ENCODE measurements at regions not wholly inside any gene's neighbourhood (a gene's known extent, or its start where the extent isn't known, plus 50 kb on each side); places are given as distances from the start of the nearest gene placed in this dataset.

DNA sequence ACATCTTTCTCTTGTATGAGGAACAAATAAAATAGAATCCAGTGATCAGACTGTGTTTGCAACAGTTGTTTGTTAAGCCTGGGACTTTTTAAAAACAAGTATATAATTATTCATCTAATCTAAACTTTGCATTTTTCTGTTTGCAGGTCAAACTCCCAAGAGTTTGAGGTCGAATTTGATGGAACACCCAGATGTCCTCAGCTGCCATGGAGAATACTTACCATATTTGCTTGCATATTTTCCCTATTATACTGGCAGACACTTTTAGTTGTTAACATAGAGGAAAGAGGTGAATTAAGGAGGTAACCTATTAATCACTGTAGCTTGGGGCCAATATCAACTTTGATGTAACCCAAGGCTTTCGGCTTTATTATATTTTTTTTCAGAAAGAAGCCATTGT, 401.5 kb upstream of the DIPK2B start:
- H3K9me3 ChIP-seq (ENCODE audit: low read length) = no peaks in the 10 kb centered on the region
- no peak overlapping the region for H3K27ac ChIP-seq (ENCODE audit: low read depth, low read length, poor library complexity, severe bottlenecking)
- H3K9me2 ChIP-seq (ENCODE audit: low read depth, low read length) = no peaks in the 10 kb centered on the region
- H3K9ac ChIP-seq (ENCODE audit: low read length) = no peak overlapping the region
- no peaks in the 10 kb centered on the region for H3F3A ChIP-seq (ENCODE audit: insufficient read depth, low read length)
- TF ChIP-seq, protein P1, sequence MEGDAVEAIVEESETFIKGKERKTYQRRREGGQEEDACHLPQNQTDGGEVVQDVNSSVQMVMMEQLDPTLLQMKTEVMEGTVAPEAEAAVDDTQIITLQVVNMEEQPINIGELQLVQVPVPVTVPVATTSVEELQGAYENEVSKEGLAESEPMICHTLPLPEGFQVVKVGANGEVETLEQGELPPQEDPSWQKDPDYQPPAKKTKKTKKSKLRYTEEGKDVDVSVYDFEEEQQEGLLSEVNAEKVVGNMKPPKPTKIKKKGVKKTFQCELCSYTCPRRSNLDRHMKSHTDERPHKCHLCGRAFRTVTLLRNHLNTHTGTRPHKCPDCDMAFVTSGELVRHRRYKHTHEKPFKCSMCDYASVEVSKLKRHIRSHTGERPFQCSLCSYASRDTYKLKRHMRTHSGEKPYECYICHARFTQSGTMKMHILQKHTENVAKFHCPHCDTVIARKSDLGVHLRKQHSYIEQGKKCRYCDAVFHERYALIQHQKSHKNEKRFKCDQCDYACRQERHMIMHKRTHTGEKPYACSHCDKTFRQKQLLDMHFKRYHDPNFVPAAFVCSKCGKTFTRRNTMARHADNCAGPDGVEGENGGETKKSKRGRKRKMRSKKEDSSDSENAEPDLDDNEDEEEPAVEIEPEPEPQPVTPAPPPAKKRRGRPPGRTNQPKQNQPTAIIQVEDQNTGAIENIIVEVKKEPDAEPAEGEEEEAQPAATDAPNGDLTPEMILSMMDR (IDR thresholded peaks at IDR 0.05; ENCODE audit: low read length) = no peak
- no peak for TF ChIP-seq EZH2 (IDR thresholded peaks at IDR 0.05; ENCODE audit: borderline replicate concordance, low read length)
- no peaks in the 10 kb centered on the region for H3K4me1 ChIP-seq (ENCODE audit: insufficient read depth, low read length, severe bottlenecking)
- no peaks in the 10 kb centered on the region for H4K20me1 ChIP-seq (ENCODE audit: insufficient read depth, low read length)
- no peak overlapping the region for H2AFZ ChIP-seq (ENCODE audit: low read length)
- no peak overlapping the region for H3K4me3 ChIP-seq (ENCODE audit: low read depth, low read length, poor library complexity, severe bottlenecking)
- H3K4me2 ChIP-seq (ENCODE audit: low read length) = no peak overlapping the region
- no peaks in the 10 kb centered on the region for H3K27me3 ChIP-seq (ENCODE audit: insufficient read depth, low read length)
- H3K36me3 ChIP-seq (ENCODE audit: insufficient read depth, low read length) = no peaks in the 10 kb centered on the region
- no peaks in the 10 kb centered on the region for H3K79me2 ChIP-seq (ENCODE audit: insufficient read depth, low read length)

DNA sequence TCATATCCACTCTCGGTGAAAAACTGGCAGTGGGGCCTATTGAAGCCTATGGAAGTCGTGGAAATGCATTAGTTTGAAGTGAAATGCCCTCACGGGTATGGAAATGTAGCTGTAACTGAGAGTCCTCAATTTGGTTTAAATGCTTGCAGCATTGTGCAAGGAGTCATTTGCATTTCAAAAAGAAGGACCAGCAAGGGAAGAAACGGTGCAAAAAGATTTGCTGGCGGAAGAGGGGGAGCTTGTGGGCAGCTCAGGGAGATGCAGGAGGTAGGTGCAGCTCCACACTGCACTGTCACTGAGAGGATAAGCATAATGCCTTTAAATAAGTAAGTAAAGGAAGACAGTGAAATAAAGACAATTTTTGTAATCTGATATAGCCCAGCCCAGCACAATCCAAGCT, 400.4 kb upstream of the DIPK2B start:
- Histone ChIP-seq H3K4me1 (ENCODE audit: insufficient read depth, low read length, severe bottlenecking) (no peaks in the 10 kb centered on the region), H3K27ac (ENCODE audit: low read depth, low read length, poor library complexity, severe bottlenecking) (no peak overlapping the region), H2AFZ (ENCODE audit: low read length) (no peak overlapping the region), H3K9ac (ENCODE audit: low read length) (no peak overlapping the region), H3K4me2 (ENCODE audit: low read length) (no peak overlapping the region), H4K20me1 (ENCODE audit: insufficient read depth, low read length) (no peaks in the 10 kb centered on the region), H3K79me2 (ENCODE audit: insufficient read depth, low read length) (no peaks in the 10 kb centered on the region), H3K9me2 (ENCODE audit: low read depth, low read length) (no peaks in the 10 kb centered on the region), H3K9me3 (ENCODE audit: low read length) (no peaks in the 10 kb centered on the region), H3K36me3 (ENCODE audit: insufficient read depth, low read length) (no peaks in the 10 kb centered on the region), H3F3A (ENCODE audit: insufficient read depth, low read length) (no peaks in the 10 kb centered on the region), H3K27me3 (ENCODE audit: insufficient read depth, low read length) (no peaks in the 10 kb centered on the region), H3K4me3 (ENCODE audit: low read depth, low read length, poor library complexity, severe bottlenecking) (no peak overlapping the region)
- no peak for TF ChIP-seq EZH2 (IDR thresholded peaks at IDR 0.05; ENCODE audit: borderline replicate concordance, low read length)

DNA sequence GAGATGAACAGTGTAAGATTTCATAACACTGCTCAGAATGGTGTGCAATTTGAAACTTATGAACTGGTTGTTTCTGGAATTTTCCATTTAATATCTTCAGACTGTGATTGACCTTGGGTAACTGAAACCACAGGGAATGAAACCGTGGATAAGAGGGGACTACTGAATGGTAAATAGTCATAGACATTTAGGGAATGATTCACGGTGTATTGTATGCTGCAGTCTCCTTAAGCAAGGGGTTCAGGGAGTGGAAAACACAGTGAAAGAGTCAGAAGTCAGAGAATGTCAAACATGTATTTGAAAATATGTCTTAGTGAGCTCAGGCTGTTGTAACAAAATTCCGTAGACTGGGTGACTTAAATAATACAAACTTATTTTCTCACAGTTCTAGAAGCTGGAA, 398.2 kb upstream of the DIPK2B start:
- Histone ChIP-seq H3K27me3 (ENCODE audit: insufficient read depth, low read length) (no peaks in the 10 kb centered on the region), H3K9me3 (ENCODE audit: low read length) (no peaks in the 10 kb centered on the region), H3K36me3 (ENCODE audit: insufficient read depth, low read length) (no peaks in the 10 kb centered on the region), H2AFZ (ENCODE audit: low read length) (no peak overlapping the region), H3K27ac (ENCODE audit: low read depth, low read length, poor library complexity, severe bottlenecking) (no peak overlapping the region), H3F3A (ENCODE audit: insufficient read depth, low read length) (no peaks in the 10 kb centered on the region), H3K79me2 (ENCODE audit: insufficient read depth, low read length) (no peaks in the 10 kb centered on the region), H3K4me3 (ENCODE audit: low read depth, low read length, poor library complexity, severe bottlenecking) (no peak overlapping the region), H3K4me2 (ENCODE audit: low read length) (no peak overlapping the region), H3K9me2 (ENCODE audit: low read depth, low read length) (no peaks in the 10 kb centered on the region), H3K9ac (ENCODE audit: low read length) (no peak overlapping the region), H4K20me1 (ENCODE audit: insufficient read depth, low read length) (no peaks in the 10 kb centered on the region), H3K4me1 (ENCODE audit: insufficient read depth, low read length, severe bottlenecking) (no peaks in the 10 kb centered on the region)
- TF ChIP-seq EZH2 (IDR thresholded peaks at IDR 0.05; ENCODE audit: borderline replicate concordance, low read length) = no peak
- TF ChIP-seq, protein P1 (IDR thresholded peaks at IDR 0.05; ENCODE audit: low read length) = no peak

DNA sequence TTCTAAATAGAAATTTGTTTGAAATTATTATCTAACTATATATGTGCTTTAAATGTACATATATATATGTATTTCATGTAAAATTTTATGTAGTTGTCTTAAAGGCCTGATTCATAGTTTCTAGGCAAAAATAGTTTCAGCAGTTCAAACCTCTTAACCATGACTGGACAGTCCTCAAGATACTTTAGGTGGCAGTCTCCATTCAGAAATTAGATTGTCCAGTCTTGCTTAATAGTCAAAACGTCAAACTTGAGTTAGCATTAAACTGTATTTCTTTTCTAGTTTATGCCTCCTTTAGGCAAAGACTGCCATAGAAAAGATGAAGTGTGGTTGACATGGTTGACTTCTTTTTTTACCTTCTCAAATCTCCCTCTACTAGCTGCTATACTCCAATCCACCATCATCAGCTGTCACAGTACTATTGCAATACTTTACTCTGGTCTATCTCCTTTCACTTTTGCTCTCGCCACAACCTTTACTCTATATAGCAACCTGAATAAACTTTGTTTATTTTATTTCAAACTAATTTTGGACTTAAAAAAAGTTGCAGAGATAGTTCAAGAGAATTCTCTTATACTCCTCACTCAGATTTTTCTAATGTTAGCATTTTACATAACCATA, 395.6 kb upstream of the DIPK2B start:
- no peaks in the 10 kb centered on the region for H3K79me2 ChIP-seq (ENCODE audit: insufficient read depth, low read length)
- H3K36me3 ChIP-seq (ENCODE audit: insufficient read depth, low read length) = no peaks in the 10 kb centered on the region
- no peaks in the 10 kb centered on the region for H3K4me1 ChIP-seq (ENCODE audit: insufficient read depth, low read length, severe bottlenecking)
- no peaks in the 10 kb centered on the region for H3F3A ChIP-seq (ENCODE audit: insufficient read depth, low read length)
- H3K9me3 ChIP-seq (ENCODE audit: low read length) = no peaks in the 10 kb centered on the region
- no peak overlapping the region for H3K27ac ChIP-seq (ENCODE audit: low read depth, low read length, poor library complexity, severe bottlenecking)
- no peaks in the 10 kb centered on the region for H4K20me1 ChIP-seq (ENCODE audit: insufficient read depth, low read length)
- TF ChIP-seq, protein P1 (IDR thresholded peaks at IDR 0.05; ENCODE audit: low read length) = no peak
- TF ChIP-seq EZH2 (IDR thresholded peaks at IDR 0.05; ENCODE audit: borderline replicate concordance, low read length) = no peak
- no peaks in the 10 kb centered on the region for H3K27me3 ChIP-seq (ENCODE audit: insufficient read depth, low read length)
- no peak overlapping the region for H3K4me3 ChIP-seq (ENCODE audit: low read depth, low read length, poor library complexity, severe bottlenecking)
- no peak overlapping the region for H2AFZ ChIP-seq (ENCODE audit: low read length)
- no peak overlapping the region for H3K4me2 ChIP-seq (ENCODE audit: low read length)
- H3K9ac ChIP-seq (ENCODE audit: low read length) = no peak overlapping the region
- no peaks in the 10 kb centered on the region for H3K9me2 ChIP-seq (ENCODE audit: low read depth, low read length)

All from OCI-LY1 (cell line).